ENCODE measurements at regions not wholly inside any gene's neighbourhood (a gene's known extent, or its start where the extent isn't known, plus 50 kb on each side); places are given as distances from the start of the nearest gene placed in this dataset.

- no peak for DNase-seq
Measured at GRCh38 chr2:205937211-205937610, 148.8 kb downstream of the INO80D start.

- no peak for DNase-seq
Measured at GRCh38 chr2:205936446-205936845, 149.5 kb downstream of the INO80D start.

- DNase-seq = no peak
Measured at GRCh38 chr2:205934443-205934842, 151.5 kb downstream of the INO80D start.

- no peak for DNase-seq
Measured at GRCh38 chr2:205932861-205933260, 153.1 kb downstream of the INO80D start.

GRCh38 chr2:205931388-205931787 is 154.6 kb downstream of the INO80D start:
- no peak for DNase-seq

- no peak for DNase-seq
Measured at GRCh38 chr2:205930209-205930608, 155.8 kb downstream of the INO80D start.

- no peak for DNase-seq
Measured at GRCh38 chr2:205929246-205929942, 156.6 kb downstream of the INO80D start.

GRCh38 chr2:205925373-205926337 is 160.3 kb downstream of the INO80D start:
- peak; percentile 29 for DNase-seq

- DNase-seq = no peak
Measured at GRCh38 chr2:205924676-205925075, 161.3 kb downstream of the INO80D start.

GRCh38 chr2:205915130-205915524 is 170.8 kb downstream of the INO80D start:
- no peak for DNase-seq

GRCh38 chr2:205914213-205915129 is 171.5 kb downstream of the INO80D start:
- no peak for DNase-seq

GRCh38 chr2:205913668-205914067 is 172.3 kb downstream of the INO80D start:
- DNase-seq = no peak

GRCh38 chr2:205911306-205911705 is 174.7 kb downstream of the INO80D start:
- no peak for DNase-seq

- no peak for DNase-seq
Measured at GRCh38 chr2:205909184-205909572, 176.8 kb downstream of the INO80D start.

GRCh38 chr2:205908212-205909183 is 177.5 kb downstream of the INO80D start:
- no peak for DNase-seq

- DNase-seq = no peak
Measured at GRCh38 chr2:205906419-205906818, 179.6 kb downstream of the INO80D start.

GRCh38 chr2:205905576-205905975 is 180.4 kb downstream of the INO80D start:
- no peak for DNase-seq

- DNase-seq = no peak
Measured at GRCh38 chr2:205904873-205905272, 181.1 kb downstream of the INO80D start.

- no peak for DNase-seq
Measured at GRCh38 chr2:205903549-205904129, 182.3 kb downstream of the INO80D start.

- DNase-seq = no peak
Measured at GRCh38 chr2:205902900-205903237, 183.1 kb downstream of the INO80D start.

Measured in NCI-H446 treated with DMSO at 0.1 percent for 48 hours (cell line).